A172 (cell line): ENCODE measurements at regions not wholly inside any gene's neighbourhood (a gene's known extent, or its start where the extent isn't known, plus 50 kb on each side); places are given as distances from the start of the nearest gene placed in this dataset.
"Not testable (repeated sequence)": the region's sequence is repeated elsewhere in the genome, so short reads cannot be mapped to it uniquely, and the experiment has no call there.

ENCODE experiments used
- DNase-seq: peaks from one replicate; pipeline ENCODE4 v3.0.0-alpha.2; 2015; ENCODE audit warnings: low spot score

- no peak for DNase-seq
These were observed 57.0 kb downstream of the MSTN start for GRCh38 chr2:190005513-190005912.

- no peak for DNase-seq
These were observed 62.9 kb downstream of the MSTN start for GRCh38 chr2:189999661-190000060.

- DNase-seq = not testable (repeated sequence)
These were observed 63.9 kb downstream of the MSTN start for GRCh38 chr2:189998665-189999064.

- no peak for DNase-seq
These were observed 65.5 kb downstream of the MSTN start for GRCh38 chr2:189997016-189997415.

GRCh38 chr2:189995679-189996078 is 66.8 kb downstream of the MSTN start:
- no peak for DNase-seq

- peak; percentile 10 for DNase-seq
These were observed 79.6 kb downstream of the MSTN start for GRCh38 chr2:189982780-189983394.

GRCh38 chr2:189982087-189982486 is 80.4 kb downstream of the MSTN start:
- DNase-seq = no peak

- not testable (repeated sequence) for DNase-seq
These were observed 86.0 kb downstream of the MSTN start for GRCh38 chr2:189976488-189976887.

- DNase-seq = no peak
These were observed 102.2 kb downstream of the MSTN start for GRCh38 chr2:189960346-189960745.

- DNase-seq = no peak
These were observed 103.1 kb downstream of the MSTN start for GRCh38 chr2:189959450-189959849.

- no peak for DNase-seq
These were observed 107.5 kb downstream of the MSTN start for GRCh38 chr2:189954989-189955388.

- DNase-seq = no peak
These were observed 109.9 kb downstream of the MSTN start for GRCh38 chr2:189952536-189953109.

GRCh38 chr2:189951791-189952535 is 110.6 kb downstream of the MSTN start:
- DNase-seq = no peak

- no peak for DNase-seq
These were observed 119.5 kb downstream of the MSTN start for GRCh38 chr2:189943009-189943408.

- no peak for DNase-seq
These were observed 121.6 kb downstream of the MSTN start for GRCh38 chr2:189940913-189941312.

- no peak for DNase-seq
These were observed 124.8 kb downstream of the MSTN start for GRCh38 chr2:189937691-189938090.

- peak; percentile 86 for DNase-seq
These were observed 128.6 kb downstream of the MSTN start for GRCh38 chr2:189933911-189934399.

GRCh38 chr2:189933041-189933440 is 129.5 kb downstream of the MSTN start:
- no peak for DNase-seq

- no peak for DNase-seq
These were observed 134.7 kb downstream of the MSTN start for GRCh38 chr2:189927823-189928222.
